ENCODE measurements at regions not wholly inside any gene's neighbourhood (a gene's known extent, or its start where the extent isn't known, plus 50 kb on each side); places are given as distances from the start of the nearest gene placed in this dataset.
A peak's percentile ranks its signal among the peaks of the same experiment; 100 is the strongest.

GRCh38 chr12:126627596-126627995 is 1562.4 kb downstream of the AACS start:
- no peak for DNase-seq

GRCh38 chr12:126636821-126637220 is 1571.6 kb downstream of the AACS start:
- DNase-seq: no peak

GRCh38 chr12:126644236-126645020 is 1579.2 kb downstream of the AACS start:
- no peak for DNase-seq

- DNase-seq: no peak
These were observed 1582.8 kb downstream of the AACS start for GRCh38 chr12:126648074-126648473.

GRCh38 chr12:126651133-126651532 is 1585.9 kb downstream of the AACS start:
- DNase-seq: no peak

GRCh38 chr12:126663304-126664094 is 1598.3 kb downstream of the AACS start:
- no peak for DNase-seq

GRCh38 chr12:126667339-126667738 is 1599.6 kb upstream of the TMEM132C start:
- DNase-seq: no peak

GRCh38 chr12:126668538-126668937 is 1598.4 kb upstream of the TMEM132C start:
- no peak for DNase-seq

GRCh38 chr12:126668961-126669360 is 1598.0 kb upstream of the TMEM132C start:
- DNase-seq: no peak

GRCh38 chr12:126676434-126676833 is 1590.5 kb upstream of the TMEM132C start:
- peak in 1 of 56 donors; percentile 0 for DNase-seq

GRCh38 chr12:126681676-126682075 is 1585.3 kb upstream of the TMEM132C start:
- DNase-seq: no peak

- DNase-seq: no peak
These were observed 1582.3 kb upstream of the TMEM132C start for GRCh38 chr12:126684703-126685102.

GRCh38 chr12:126685636-126686035 is 1581.3 kb upstream of the TMEM132C start:
- no peak for DNase-seq

- no peak for DNase-seq
These were observed 1578.4 kb upstream of the TMEM132C start for GRCh38 chr12:126688556-126688955.

- DNase-seq: no peak
These were observed 1566.9 kb upstream of the TMEM132C start for GRCh38 chr12:126700096-126700495.

- no peak for DNase-seq
These were observed 1562.4 kb upstream of the TMEM132C start for GRCh38 chr12:126704609-126705008.

GRCh38 chr12:126706300-126706699 is 1560.7 kb upstream of the TMEM132C start:
- DNase-seq: no peak

- DNase-seq: no peak
These were observed 1558.5 kb upstream of the TMEM132C start for GRCh38 chr12:126708492-126708896.

GRCh38 chr12:126718365-126718764 is 1548.6 kb upstream of the TMEM132C start:
- DNase-seq: no peak

GRCh38 chr12:126719912-126720705 is 1546.9 kb upstream of the TMEM132C start:
- DNase-seq: no peak

- no peak for DNase-seq
These were observed 1540.3 kb upstream of the TMEM132C start for GRCh38 chr12:126726481-126727217.
